GM23338 (cell line): ENCODE measurements at regions not wholly inside any gene's neighbourhood (a gene's known extent, or its start where the extent isn't known, plus 50 kb on each side); places are given as distances from the start of the nearest gene placed in this dataset.

Experiments
- ATAC-seq: fragments of 200-7000 bp; cut with Tn5 transposase; 3 replicates; pipeline ENCODE4 v1.9.1; 2020
- DNase-seq: peaks from one replicate; pipeline ENCODE4 v3.0.0-alpha.2; 2015; ENCODE audit warnings: low spot score
- H2AFZ ChIP-seq: fragments of 200-600 bp; sonication (generic); 2 replicates; pipeline ENCODE4 v1.8.0; 2016; ENCODE audit warnings: antibody characterized with exemption, mild to moderate bottlenecking, moderate library complexity
- H3F3A ChIP-seq: fragments of 200-600 bp; sonication (generic); replicated peaks from 2 replicates; pipeline ENCODE4 v1.8.0; 2017; ENCODE audit warnings: antibody characterized with exemption, mixed run types, low read depth
- H3K27ac ChIP-seq: fragments of 200-600 bp; sonication (generic); 2 replicates; pipeline ENCODE4 v1.6.1; 2016; ENCODE audit warnings: low read depth
- H3K27me3 ChIP-seq: fragments of 200-600 bp; sonication (generic); 2 replicates; pipeline ENCODE4 v1.8.0; 2016; ENCODE audit warnings: mild to moderate bottlenecking, mixed run types, moderate library complexity; ENCODE audit not compliant: insufficient read depth
- H3K36me3 ChIP-seq: fragments of 200-600 bp; sonication (generic); 2 replicates; pipeline ENCODE4 v1.8.0; 2016; ENCODE audit warnings: mild to moderate bottlenecking; ENCODE audit not compliant: insufficient read depth
- H3K4me1 ChIP-seq: fragments of 200-600 bp; sonication (generic); 2 replicates; pipeline ENCODE4 v1.8.0; 2016; ENCODE audit warnings: mild to moderate bottlenecking, moderate library complexity; ENCODE audit not compliant: insufficient read depth
- H3K4me2 ChIP-seq: fragments of 200-600 bp; sonication (generic); 2 replicates; pipeline ENCODE4 v1.7.1; 2017; ENCODE audit warnings: mixed run types
- H3K4me3 ChIP-seq: fragments of 200-600 bp; sonication (generic); 2 replicates; pipeline ENCODE4 v1.6.1; 2016; ENCODE audit warnings: mixed run types
- H3K79me2 ChIP-seq: fragments of 200-600 bp; sonication (generic); replicated peaks from 2 replicates; pipeline ENCODE4 v1.8.0; 2017; ENCODE audit warnings: mild to moderate bottlenecking; ENCODE audit not compliant: insufficient read depth
- H3K9me2 ChIP-seq: fragments of 200-600 bp; sonication (generic); 2 replicates; pipeline ENCODE4 v1.8.0; 2017; ENCODE audit not compliant: insufficient read depth
- H4K20me1 ChIP-seq: fragments of 200-600 bp; sonication (generic); replicated peaks from 2 replicates; pipeline ENCODE4 v1.8.0; 2017; ENCODE audit warnings: mild to moderate bottlenecking; ENCODE audit not compliant: insufficient read depth
- H3K27ac Mint-ChIP-seq: 2 replicates; pipeline ENCODE4 v1.8.0; 2020; ENCODE audit warnings: inconsistent platforms, mild to moderate bottlenecking, moderate library complexity, mixed read lengths
- H3K27me3 Mint-ChIP-seq: 3 replicates; pipeline ENCODE4 v1.8.0; 2022; ENCODE audit warnings: low read depth, mild to moderate bottlenecking, moderate library complexity, mixed read lengths, inconsistent platforms; ENCODE audit not compliant: insufficient read depth, poor library complexity
- H3K36me3 Mint-ChIP-seq: 3 replicates; pipeline ENCODE4 v1.8.0; 2021; ENCODE audit warnings: low read depth, mild to moderate bottlenecking, inconsistent platforms, moderate library complexity, mixed read lengths
- H3K4me1 Mint-ChIP-seq: 3 replicates; pipeline ENCODE4 v1.8.0; 2020; ENCODE audit warnings: mild to moderate bottlenecking, inconsistent platforms, mixed read lengths
- H3K4me3 Mint-ChIP-seq: 3 replicates; pipeline ENCODE4 v1.8.0; 2021; ENCODE audit warnings: moderate library complexity, mild to moderate bottlenecking, inconsistent platforms, mixed read lengths
- H3K9me3 Mint-ChIP-seq: 3 replicates; pipeline ENCODE4 v1.8.0; 2020; ENCODE audit warnings: moderate library complexity, mild to moderate bottlenecking, inconsistent platforms, mixed read lengths
- CREB1 ChIP-seq: fragments of 250-450 bp; sonication (Bioruptor Pico); IDR thresholded peaks from 2 replicates; pipeline ENCODE4 v1.5.0; 2020; ENCODE audit warnings: low read depth, mild to moderate bottlenecking, moderate library complexity
- CTCF ChIP-seq, 2 experiments: fragments of 200-600 bp in 1 of 2; sonication (generic) in 1 of 2; conservative IDR thresholded peaks; 2 replicates each; pipeline versions ENCODE4 v1.5.1 to v1.6.1; 2016 to 2017; ENCODE audit warnings: antibody characterized with exemption in 2 of 2, low read depth in 2 of 2, mild to moderate bottlenecking in 2 of 2, moderate library complexity in 1 of 2
- ETS1 ChIP-seq: IDR thresholded peaks from 2 replicates; pipeline ENCODE4 v1.6.1; 2016; ENCODE audit warnings: antibody characterized with exemption
- EZH2 ChIP-seq: fragments of 200-600 bp; sonication (generic); IDR thresholded peaks from one replicate; pipeline ENCODE4 v1.8.0; 2017; ENCODE audit warnings: antibody characterized with exemption, mild to moderate bottlenecking, low read depth; ENCODE audit not compliant: unreplicated experiment
- EZH2phosphoT487 ChIP-seq: fragments of 200-600 bp; sonication (generic); IDR thresholded peaks from one replicate; pipeline ENCODE4 v1.8.1; 2018; ENCODE audit warnings: antibody characterized with exemption; ENCODE audit not compliant: unreplicated experiment
- JUNB ChIP-seq: IDR thresholded peaks from one replicate; pipeline ENCODE4 v1.6.1; 2016; ENCODE audit warnings: antibody characterized with exemption; ENCODE audit not compliant: unreplicated experiment
- NANOG ChIP-seq: IDR thresholded peaks from 2 replicates; pipeline ENCODE4 v1.6.1; 2016; ENCODE audit warnings: antibody characterized with exemption, borderline replicate concordance
- POLR2AphosphoS5 ChIP-seq: IDR thresholded peaks from 2 replicates; pipeline ENCODE4 v1.6.1; 2016; ENCODE audit warnings: antibody characterized with exemption, low read depth
- REST ChIP-seq: IDR thresholded peaks from one replicate; pipeline ENCODE4 v1.6.1; 2018; ENCODE audit warnings: antibody characterized with exemption; ENCODE audit not compliant: unreplicated experiment
- STAT1 ChIP-seq: IDR thresholded peaks from one replicate; pipeline ENCODE4 v1.6.1; 2016; ENCODE audit warnings: antibody characterized with exemption; ENCODE audit not compliant: unreplicated experiment
- ZNF114 ChIP-seq: fragments of 250-450 bp; sonication (Bioruptor Pico); IDR thresholded peaks from 2 replicates; pipeline ENCODE4 v1.5.0; 2020; ENCODE audit warnings: mild to moderate bottlenecking, moderate library complexity
- ZNF331 ChIP-seq: fragments of 250-450 bp; sonication (Bioruptor Pico); IDR thresholded peaks from 2 replicates; pipeline ENCODE4 v1.5.0; 2020; ENCODE audit warnings: low read depth, mild to moderate bottlenecking, moderate library complexity
- ZNF462 ChIP-seq: fragments of 250-450 bp; sonication (Bioruptor Pico); IDR thresholded peaks from 2 replicates; pipeline ENCODE4 v1.5.0; 2020; ENCODE audit warnings: mild to moderate bottlenecking, moderate library complexity

- DNase-seq (no peak), ATAC-seq (no peak)
- Histone ChIP-seq H4K20me1 (no peaks in the 10 kb centered on the region), H3K4me2 (no peak overlapping the region), H3K79me2 (no peaks in the 10 kb centered on the region), H3K36me3 (no peaks in the 10 kb centered on the region), H3K9me2 (no peaks in the 10 kb centered on the region), H3K4me1 (no peaks in the 10 kb centered on the region), H3K27me3 (no peaks in the 10 kb centered on the region), H3K27ac (no peak overlapping the region), H3F3A (no peaks in the 10 kb centered on the region), H2AFZ (no peak overlapping the region), H3K4me3 (no peak overlapping the region)
- TF ChIP-seq ETS1 (no peak), NANOG (no peak), STAT1 (no peak), ZNF462 (CRISPR knock-in tag) (no peak), CREB1 (CRISPR knock-in tag) (no peak), EZH2phosphoT487 (no peak), ZNF114 (CRISPR knock-in tag) (no peak), POLR2AphosphoS5 (no peak), CTCF (conservative IDR thresholded peaks at IDR 0.05; ENCODE audit: low read depth in 2 of 2) (no peak), REST (no peak), ZNF331 (CRISPR knock-in tag) (no peak), JUNB (no peak), EZH2 (no peak)
- no peaks in the 10 kb centered on the region for H3K4me1 Mint-ChIP-seq
- H3K27me3 Mint-ChIP-seq = no peaks in the 10 kb centered on the region
- no peaks in the 10 kb centered on the region for H3K36me3 Mint-ChIP-seq
- H3K27ac Mint-ChIP-seq = no peak overlapping the region
- H3K4me3 Mint-ChIP-seq = no peak overlapping the region
- H3K9me3 Mint-ChIP-seq = no peaks in the 10 kb centered on the region
These were observed 112.3 kb downstream of the IGLL1 start for GRCh38 chr22:23467721-23468294.
